H9 (cell line): ENCODE measurements at regions not wholly inside any gene's neighbourhood (a gene's known extent, or its start where the extent isn't known, plus 50 kb on each side); places are given as distances from the start of the nearest gene placed in this dataset.
"Not testable (repeated sequence)": the region's sequence is repeated elsewhere in the genome, so short reads cannot be mapped to it uniquely, and the experiment has no call there.

ENCODE experiments used
- DNase-seq: peaks from one replicate; pipeline ENCODE4 v3.0.0-alpha.2; 2017
- H2AFZ ChIP-seq: one replicate; pipeline ENCODE4 v1.6.1; 2013; ENCODE audit warnings: mild to moderate bottlenecking, low read length, control low read depth, moderate library complexity
- H2AK5ac ChIP-seq: 2 replicates; pipeline ENCODE4 v1.6.1; 2013; ENCODE audit warnings: low read length, control low read depth, mixed read lengths; ENCODE audit not compliant: insufficient read length
- H2BK120ac ChIP-seq: one replicate; pipeline ENCODE4 v1.6.1; 2013; ENCODE audit warnings: low read depth, mild to moderate bottlenecking, low read length, control low read depth, inconsistent platforms; ENCODE audit not compliant: poor library complexity, severe bottlenecking
- H2BK12ac ChIP-seq: 2 replicates; pipeline ENCODE4 v1.6.1; 2013; ENCODE audit warnings: low read length, control low read depth, mixed read lengths, low read depth; ENCODE audit not compliant: insufficient read length
- H2BK15ac ChIP-seq: 2 replicates; pipeline ENCODE4 v1.6.1; 2013; ENCODE audit warnings: low read depth, low read length, control low read depth
- H2BK20ac ChIP-seq: one replicate; pipeline ENCODE4 v1.6.1; 2013; ENCODE audit warnings: low read depth, mild to moderate bottlenecking, low read length, control low read depth, inconsistent platforms; ENCODE audit not compliant: poor library complexity, severe bottlenecking
- H2BK5ac ChIP-seq: 2 replicates; pipeline ENCODE4 v1.6.1; 2013; ENCODE audit warnings: low read length, control low read depth, mixed read lengths; ENCODE audit not compliant: insufficient read length
- H3K14ac ChIP-seq: 2 replicates; pipeline ENCODE4 v1.6.1; 2013; ENCODE audit warnings: low read length, control low read depth; ENCODE audit not compliant: insufficient read depth
- H3K18ac ChIP-seq: 2 replicates; pipeline ENCODE4 v1.6.1; 2013; ENCODE audit warnings: low read depth, mild to moderate bottlenecking, mixed read lengths, low read length, control low read depth; ENCODE audit not compliant: insufficient read length
- H3K23ac ChIP-seq: 2 replicates; pipeline ENCODE4 v1.6.1; 2013; ENCODE audit warnings: low read length, control low read depth, mixed read lengths, low read depth; ENCODE audit not compliant: insufficient read length
- H3K23me2 ChIP-seq: 2 replicates; pipeline ENCODE4 v1.6.1; 2013; ENCODE audit warnings: low read depth, mild to moderate bottlenecking, mixed read lengths, low read length, control low read depth; ENCODE audit not compliant: insufficient read length, poor library complexity, severe bottlenecking
- H3K27ac ChIP-seq: 2 replicates; pipeline ENCODE4 v1.5.1; 2013; ENCODE audit warnings: low read length, control low read depth, mixed read lengths, low read depth; ENCODE audit not compliant: insufficient read length
- H3K27me3 ChIP-seq: 2 replicates; pipeline ENCODE4 v1.6.1; 2013; ENCODE audit warnings: low read length, control low read depth, inconsistent platforms; ENCODE audit not compliant: insufficient read depth
- H3K4ac ChIP-seq: 2 replicates; pipeline ENCODE4 v1.6.1; 2013; ENCODE audit warnings: low read depth, mild to moderate bottlenecking, control low read depth, inconsistent platforms, low read length, moderate library complexity
- H3K4me1 ChIP-seq: 2 replicates; pipeline ENCODE4 v1.6.1; 2013; ENCODE audit warnings: low read length, control low read depth, inconsistent platforms; ENCODE audit not compliant: insufficient read depth
- H3K4me2 ChIP-seq: 2 replicates; pipeline ENCODE4 v1.6.1; 2013; ENCODE audit warnings: low read length, control low read depth, mixed read lengths; ENCODE audit not compliant: insufficient read length, insufficient read depth
- H3K56ac ChIP-seq: 2 replicates; pipeline ENCODE4 v1.6.1; 2013; ENCODE audit warnings: low read depth, mild to moderate bottlenecking, mixed read lengths, low read length, control low read depth; ENCODE audit not compliant: insufficient read length
- H3K79me1 ChIP-seq: 2 replicates; pipeline ENCODE4 v1.6.1; 2013; ENCODE audit warnings: low read depth, mild to moderate bottlenecking, moderate library complexity, low read length, control low read depth, inconsistent platforms; ENCODE audit not compliant: insufficient read depth, poor library complexity, severe bottlenecking
- H3K79me2 ChIP-seq: 2 replicates; pipeline ENCODE4 v1.6.1; 2013; ENCODE audit warnings: low read length, control low read depth, inconsistent platforms; ENCODE audit not compliant: insufficient read depth
- H3K9ac ChIP-seq: 2 replicates; pipeline ENCODE4 v1.6.1; 2013; ENCODE audit warnings: low read length, control low read depth, mixed read lengths; ENCODE audit not compliant: insufficient read length; ENCODE audit errors: extremely low read depth
- H3K9me3 ChIP-seq: one replicate; pipeline ENCODE4 v1.6.1; 2013; ENCODE audit warnings: low read depth, low read length, inconsistent platforms; ENCODE audit not compliant: control insufficient read depth
- H3T11ph ChIP-seq: one replicate; pipeline ENCODE4 v1.6.1; 2013; ENCODE audit warnings: mild to moderate bottlenecking, low read length, control low read depth, inconsistent platforms
- H4K20me1 ChIP-seq: one replicate; pipeline ENCODE4 v1.6.1; 2013; ENCODE audit not compliant: control insufficient read depth, insufficient read length, insufficient read depth
- H4K5ac ChIP-seq: 2 replicates; pipeline ENCODE4 v1.6.1; 2013; ENCODE audit warnings: low read depth, mild to moderate bottlenecking, mixed read lengths, low read length, control low read depth; ENCODE audit not compliant: insufficient read length
- H4K8ac ChIP-seq: replicated peaks from 2 replicates; pipeline ENCODE4 v1.6.1; 2013; ENCODE audit warnings: low read length, control low read depth, mixed read lengths, low read depth; ENCODE audit not compliant: insufficient read length
- H4K91ac ChIP-seq: 2 replicates; pipeline ENCODE4 v1.6.1; 2013; ENCODE audit warnings: low read depth, mild to moderate bottlenecking, moderate library complexity, mixed read lengths, low read length, control low read depth; ENCODE audit not compliant: insufficient read length
- H3K27ac Mint-ChIP-seq, 3 experiments: 2 replicates in 2 of 3; 3 replicates in 1 of 3; pipeline ENCODE4 v1.8.0; 2020 to 2021; ENCODE audit warnings: mixed read lengths in 3 of 3, mild to moderate bottlenecking in 1 of 3, moderate library complexity in 1 of 3
- H3K27me3 Mint-ChIP-seq: 2 replicates; pipeline ENCODE4 v1.8.0; 2021; ENCODE audit warnings: low read depth, mild to moderate bottlenecking, moderate library complexity, mixed read lengths
- H3K36me3 Mint-ChIP-seq, 3 experiments: 2 replicates in 2 of 3; 3 replicates in 1 of 3; pipeline ENCODE4 v1.8.0; 2020 to 2021; ENCODE audit warnings: low read depth in 3 of 3, mixed read lengths in 3 of 3; ENCODE audit not compliant: insufficient read depth in 1 of 3
- H3K4me1 Mint-ChIP-seq, 2 experiments: 2 replicates each; pipeline ENCODE4 v1.8.0; 2020; ENCODE audit warnings: mixed read lengths in 2 of 2
- H3K4me3 Mint-ChIP-seq, 2 experiments: 2 replicates in 1 of 2; 3 replicates in 1 of 2; pipeline ENCODE4 v1.8.0; 2020 to 2021; ENCODE audit warnings: mild to moderate bottlenecking in 2 of 2, mixed read lengths in 2 of 2, moderate library complexity in 1 of 2
- H3K9me3 Mint-ChIP-seq, 2 experiments: 2 replicates in 1 of 2; 3 replicates in 1 of 2; pipeline ENCODE4 v1.8.0; 2020; ENCODE audit warnings: mild to moderate bottlenecking in 2 of 2, mixed read lengths in 2 of 2, moderate library complexity in 1 of 2
- WGBS: extraction: QIAGEN DNeasy Blood & Tissue Kit; methylation state at CpG from one replicate; pipeline ENCODE4 v1.1.7; 2013; ENCODE audit warnings: missing lambda C conversion rate, low lambda C conversion rate, mixed read lengths; ENCODE audit not compliant: insufficient read length; ENCODE audit errors: extremely low coverage; 5-methylcytosine and 5-hydroxymethylcytosine counted together

DNA sequence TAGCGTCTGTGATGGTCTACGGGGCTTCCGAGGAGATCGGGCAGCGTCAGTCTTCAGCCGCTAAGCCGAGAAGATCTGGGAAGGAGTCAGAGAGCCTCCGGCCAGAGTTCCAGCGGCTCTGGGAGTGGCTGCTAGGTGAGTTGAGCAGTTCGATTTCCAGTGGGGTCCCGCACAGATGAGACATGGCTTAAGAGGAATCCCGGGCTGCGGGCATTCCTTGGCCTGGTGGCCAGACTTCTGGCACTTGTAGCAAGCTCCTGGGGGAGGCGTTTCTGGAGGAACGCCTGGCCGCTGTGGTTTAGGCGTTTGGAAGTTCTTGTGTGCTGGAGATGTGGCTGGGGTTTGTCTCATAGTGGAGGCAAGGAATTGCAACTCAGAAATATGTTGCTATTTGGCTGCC is 915.3 kb upstream of the CRIM1 start:
- not testable (repeated sequence) for H3K14ac ChIP-seq, H2AK5ac ChIP-seq, H3K27me3 Mint-ChIP-seq, H2BK15ac ChIP-seq, H3K27ac ChIP-seq, H3K23ac ChIP-seq, H3K4ac ChIP-seq, H3K9me3 Mint-ChIP-seq, DNase-seq, H3K18ac ChIP-seq, H2BK20ac ChIP-seq, H4K5ac ChIP-seq, H2BK12ac ChIP-seq, H3T11ph ChIP-seq, H3K4me3 Mint-ChIP-seq, H4K20me1 ChIP-seq, H4K91ac ChIP-seq, H2AFZ ChIP-seq, H3K79me1 ChIP-seq, H2BK120ac ChIP-seq, H3K9me3 ChIP-seq, H4K8ac ChIP-seq, H3K27ac Mint-ChIP-seq, H3K23me2 ChIP-seq, H3K56ac ChIP-seq, H2BK5ac ChIP-seq, H3K9ac ChIP-seq, H3K4me1 ChIP-seq, H3K27me3 ChIP-seq, H3K4me2 ChIP-seq, H3K79me2 ChIP-seq
- WGBS = no CpG with 5 or more reads among the region's 17 CpGs
- H3K36me3 Mint-ChIP-seq = peaks cover 13 to 23% (median 20%) of the 10 kb centered on the region in 3 experiments
- peaks cover 12 to 24% of the 10 kb centered on the region in 2 experiments for H3K4me1 Mint-ChIP-seq

DNA sequence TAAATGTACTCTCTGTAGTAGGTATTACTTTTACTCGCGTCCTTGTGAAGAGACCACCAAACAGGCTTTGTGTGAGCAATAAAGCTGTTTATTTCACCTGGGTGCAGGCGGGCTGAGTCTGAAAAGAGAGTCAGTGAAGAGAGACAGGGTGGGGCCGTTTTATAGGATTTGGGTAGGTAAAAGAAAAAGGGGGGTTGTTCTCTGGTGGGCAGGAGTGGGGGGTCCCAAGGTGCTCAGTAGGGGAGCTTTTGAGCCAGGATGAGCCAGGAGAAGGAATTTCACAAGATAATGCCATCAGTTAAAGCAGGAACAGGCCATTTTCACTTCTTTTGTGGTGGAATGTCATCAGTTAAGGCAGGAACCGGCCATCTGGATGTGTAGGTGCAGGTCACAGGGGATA is 918.7 kb upstream of the CRIM1 start:
- not testable (repeated sequence) for H2BK12ac ChIP-seq, H2BK5ac ChIP-seq, H3K79me1 ChIP-seq, H3T11ph ChIP-seq, H2BK15ac ChIP-seq, H4K5ac ChIP-seq, H3K4me1 ChIP-seq, H3K79me2 ChIP-seq, H4K91ac ChIP-seq, H3K9me3 ChIP-seq, H3K18ac ChIP-seq, H2BK120ac ChIP-seq, H4K20me1 ChIP-seq, H3K27me3 ChIP-seq, H2BK20ac ChIP-seq, H4K8ac ChIP-seq, H3K4me2 ChIP-seq, H3K9ac ChIP-seq, H3K27ac ChIP-seq, H3K27me3 Mint-ChIP-seq, H3K23me2 ChIP-seq, H2AFZ ChIP-seq, H3K23ac ChIP-seq, H3K14ac ChIP-seq, H3K4me3 Mint-ChIP-seq, H2AK5ac ChIP-seq, H3K56ac ChIP-seq, H3K4ac ChIP-seq
- H3K27ac Mint-ChIP-seq = peak overlapping the region in 2 of 3 experiments; percentile 56 to 69; a peak in 4 of 7 replicates
- peaks cover 12 to 33% of the 10 kb centered on the region in 2 experiments for H3K4me1 Mint-ChIP-seq
- H3K9me3 Mint-ChIP-seq = peaks cover 7 to 11% of the 10 kb centered on the region in 2 experiments; a peak in 4 of 5 replicates
- DNase-seq = peak; percentile 52
- WGBS = no CpG with 5 or more reads among the region's 5 CpGs
- peaks cover 20 to 46% (median 22%) of the 10 kb centered on the region in 3 experiments for H3K36me3 Mint-ChIP-seq
